ENCODE measurements at regions not wholly inside any gene's neighbourhood (a gene's known extent, or its start where the extent isn't known, plus 50 kb on each side); places are given as distances from the start of the nearest gene placed in this dataset.

DNA sequence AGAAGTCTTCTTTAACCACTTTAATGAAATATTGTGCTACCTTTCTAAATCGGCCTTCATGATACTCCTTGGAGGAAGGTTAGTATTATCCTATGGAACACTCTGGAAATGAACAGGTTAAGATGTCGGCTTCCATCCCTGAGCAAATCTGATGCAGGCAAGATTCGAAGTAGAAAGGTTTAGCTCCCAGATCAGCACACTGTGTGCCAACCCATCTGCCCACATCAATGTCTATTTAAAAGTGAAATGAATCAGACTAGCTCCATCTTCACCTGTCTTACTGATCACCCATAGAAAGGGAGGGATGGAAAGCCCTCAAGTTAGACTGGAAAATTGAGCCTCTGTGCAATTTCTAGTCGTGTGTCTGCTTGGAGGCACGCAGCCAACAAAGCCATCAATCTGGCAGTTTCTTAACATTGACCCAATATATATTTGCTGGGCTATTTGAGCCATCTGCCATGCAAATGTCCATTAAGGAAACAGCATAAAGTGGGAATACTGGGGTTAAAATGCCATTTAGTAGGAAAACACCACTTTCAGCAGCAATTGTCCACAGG is 506.1 kb downstream of the RMST start:
- TF ChIP-seq, protein P1, sequence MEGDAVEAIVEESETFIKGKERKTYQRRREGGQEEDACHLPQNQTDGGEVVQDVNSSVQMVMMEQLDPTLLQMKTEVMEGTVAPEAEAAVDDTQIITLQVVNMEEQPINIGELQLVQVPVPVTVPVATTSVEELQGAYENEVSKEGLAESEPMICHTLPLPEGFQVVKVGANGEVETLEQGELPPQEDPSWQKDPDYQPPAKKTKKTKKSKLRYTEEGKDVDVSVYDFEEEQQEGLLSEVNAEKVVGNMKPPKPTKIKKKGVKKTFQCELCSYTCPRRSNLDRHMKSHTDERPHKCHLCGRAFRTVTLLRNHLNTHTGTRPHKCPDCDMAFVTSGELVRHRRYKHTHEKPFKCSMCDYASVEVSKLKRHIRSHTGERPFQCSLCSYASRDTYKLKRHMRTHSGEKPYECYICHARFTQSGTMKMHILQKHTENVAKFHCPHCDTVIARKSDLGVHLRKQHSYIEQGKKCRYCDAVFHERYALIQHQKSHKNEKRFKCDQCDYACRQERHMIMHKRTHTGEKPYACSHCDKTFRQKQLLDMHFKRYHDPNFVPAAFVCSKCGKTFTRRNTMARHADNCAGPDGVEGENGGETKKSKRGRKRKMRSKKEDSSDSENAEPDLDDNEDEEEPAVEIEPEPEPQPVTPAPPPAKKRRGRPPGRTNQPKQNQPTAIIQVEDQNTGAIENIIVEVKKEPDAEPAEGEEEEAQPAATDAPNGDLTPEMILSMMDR (IDR thresholded peaks at IDR 0.05; ENCODE audit: low read depth, low read length): no peak
- no peak for TF ChIP-seq EZH2phosphoT487 (IDR thresholded peaks at IDR 0.05; ENCODE audit: low read depth)

Data from OCI-LY3 (cell line).